Fibroblast of skin of abdomen (primary cell): ENCODE measurements at regions not wholly inside any gene's neighbourhood (a gene's known extent, or its start where the extent isn't known, plus 50 kb on each side); places are given as distances from the start of the nearest gene placed in this dataset.
A peak's percentile ranks its signal among the peaks of the same experiment; 100 is the strongest.

Experiments used
- DNase-seq: peaks from one replicate; pipeline ENCODE4 v3.0.0-alpha.2; 2013

- no peak for DNase-seq
Measured at GRCh38 chr7:109176661-109177060, 607.0 kb downstream of the DNAJB9 start.

- no peak for DNase-seq
Measured at GRCh38 chr7:109178342-109178741, 608.7 kb downstream of the DNAJB9 start.

- no peak for DNase-seq
Measured at GRCh38 chr7:109179601-109180000, 609.9 kb downstream of the DNAJB9 start.

- DNase-seq: no peak
Measured at GRCh38 chr7:109190766-109191398, 621.2 kb downstream of the DNAJB9 start.

- no peak for DNase-seq
Measured at GRCh38 chr7:109206196-109206595, 636.5 kb downstream of the DNAJB9 start.

- DNase-seq: no peak
Measured at GRCh38 chr7:109213081-109213480, 643.4 kb downstream of the DNAJB9 start.

GRCh38 chr7:109215341-109215740 lies 645.7 kb downstream of the DNAJB9 start:
- no peak for DNase-seq

GRCh38 chr7:109224100-109224499 lies 654.4 kb downstream of the DNAJB9 start:
- DNase-seq: no peak

GRCh38 chr7:109226699-109227098 lies 657.0 kb downstream of the DNAJB9 start:
- DNase-seq: no peak

- no peak for DNase-seq
Measured at GRCh38 chr7:109235316-109235715, 665.6 kb downstream of the DNAJB9 start.

- DNase-seq: peak; percentile 66
Measured at GRCh38 chr7:109246330-109247077, 676.8 kb downstream of the DNAJB9 start.

- no peak for DNase-seq
Measured at GRCh38 chr7:109256762-109257560, 687.3 kb downstream of the DNAJB9 start.

GRCh38 chr7:109259151-109259550 lies 689.5 kb downstream of the DNAJB9 start:
- DNase-seq: no peak

GRCh38 chr7:109261781-109262180 lies 692.1 kb downstream of the DNAJB9 start:
- DNase-seq: no peak

- no peak for DNase-seq
Measured at GRCh38 chr7:109266610-109267009, 696.9 kb downstream of the DNAJB9 start.

GRCh38 chr7:109276348-109276747 lies 706.7 kb downstream of the DNAJB9 start:
- DNase-seq: no peak

- no peak for DNase-seq
Measured at GRCh38 chr7:109282726-109283125, 713.1 kb downstream of the DNAJB9 start.

- DNase-seq: no peak
Measured at GRCh38 chr7:109284943-109285342, 715.3 kb downstream of the DNAJB9 start.

GRCh38 chr7:109295158-109295557 lies 725.5 kb downstream of the DNAJB9 start:
- DNase-seq: no peak

- DNase-seq: no peak
Measured at GRCh38 chr7:109308816-109309215, 739.1 kb downstream of the DNAJB9 start.

GRCh38 chr7:109309790-109310189 lies 740.1 kb downstream of the DNAJB9 start:
- no peak for DNase-seq

GRCh38 chr7:109318136-109318535 lies 748.5 kb downstream of the DNAJB9 start:
- DNase-seq: no peak

GRCh38 chr7:109322833-109323232 lies 753.2 kb downstream of the DNAJB9 start:
- DNase-seq: no peak

- DNase-seq: no peak
Measured at GRCh38 chr7:109331423-109331822, 761.7 kb downstream of the DNAJB9 start.
